ENCODE measurements at regions not wholly inside any gene's neighbourhood (a gene's known extent, or its start where the extent isn't known, plus 50 kb on each side); places are given as distances from the start of the nearest gene placed in this dataset.

DNA sequence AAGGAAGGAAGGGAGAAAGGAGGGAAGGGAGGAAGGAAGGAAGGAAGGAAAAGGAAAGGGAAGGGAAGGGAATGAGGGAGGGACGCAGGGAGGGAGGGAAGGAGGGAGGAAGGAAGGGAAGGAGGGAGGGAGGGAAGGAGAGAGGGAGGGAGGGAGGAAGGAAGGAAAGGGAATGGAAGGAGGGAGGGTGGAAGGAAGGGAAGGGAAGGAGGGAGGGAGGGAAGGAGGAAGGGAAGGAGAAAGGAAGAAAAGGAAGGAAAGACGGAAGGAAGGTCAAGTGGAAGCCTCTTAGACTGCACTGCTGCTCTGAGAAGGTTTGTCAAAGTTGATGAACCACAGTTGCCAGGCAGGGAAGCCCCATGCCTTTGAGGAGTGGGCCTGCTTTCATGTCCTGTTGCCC lies 324.3 kb upstream of the ZFP64 start:
- TF ChIP-seq ZNF687 (IDR thresholded peaks at IDR 0.05) (no peak), YY1 (IDR thresholded peaks at IDR 0.05; ENCODE audit: low read depth, low read length) (no peak), POLR2A (IDR thresholded peaks at IDR 0.05; ENCODE audit: low read depth, low read length) (no peak), ZBTB11 (CRISPR knock-in tag; IDR thresholded peaks at IDR 0.05) (no peak), ZSCAN29 (IDR thresholded peaks at IDR 0.05) (no peak), CHD1 (IDR thresholded peaks at IDR 0.05; ENCODE audit: low read depth, low read length) (no peak)
- TF ChIP-seq, protein P1, sequence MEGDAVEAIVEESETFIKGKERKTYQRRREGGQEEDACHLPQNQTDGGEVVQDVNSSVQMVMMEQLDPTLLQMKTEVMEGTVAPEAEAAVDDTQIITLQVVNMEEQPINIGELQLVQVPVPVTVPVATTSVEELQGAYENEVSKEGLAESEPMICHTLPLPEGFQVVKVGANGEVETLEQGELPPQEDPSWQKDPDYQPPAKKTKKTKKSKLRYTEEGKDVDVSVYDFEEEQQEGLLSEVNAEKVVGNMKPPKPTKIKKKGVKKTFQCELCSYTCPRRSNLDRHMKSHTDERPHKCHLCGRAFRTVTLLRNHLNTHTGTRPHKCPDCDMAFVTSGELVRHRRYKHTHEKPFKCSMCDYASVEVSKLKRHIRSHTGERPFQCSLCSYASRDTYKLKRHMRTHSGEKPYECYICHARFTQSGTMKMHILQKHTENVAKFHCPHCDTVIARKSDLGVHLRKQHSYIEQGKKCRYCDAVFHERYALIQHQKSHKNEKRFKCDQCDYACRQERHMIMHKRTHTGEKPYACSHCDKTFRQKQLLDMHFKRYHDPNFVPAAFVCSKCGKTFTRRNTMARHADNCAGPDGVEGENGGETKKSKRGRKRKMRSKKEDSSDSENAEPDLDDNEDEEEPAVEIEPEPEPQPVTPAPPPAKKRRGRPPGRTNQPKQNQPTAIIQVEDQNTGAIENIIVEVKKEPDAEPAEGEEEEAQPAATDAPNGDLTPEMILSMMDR (IDR thresholded peaks at IDR 0.05 in 2 of 3, conservative IDR thresholded peaks at IDR 0.05 in 1 of 3; ENCODE audit: control insufficient read depth in 2 of 3, extremely low read depth in 1 of 3, insufficient read depth in 1 of 3, low read depth in 3 of 3, low read length in 3 of 3) = no peak

Measured in GM12878 (cell line).